ENCODE measurements at regions not wholly inside any gene's neighbourhood (a gene's known extent, or its start where the extent isn't known, plus 50 kb on each side); places are given as distances from the start of the nearest gene placed in this dataset.

DNA sequence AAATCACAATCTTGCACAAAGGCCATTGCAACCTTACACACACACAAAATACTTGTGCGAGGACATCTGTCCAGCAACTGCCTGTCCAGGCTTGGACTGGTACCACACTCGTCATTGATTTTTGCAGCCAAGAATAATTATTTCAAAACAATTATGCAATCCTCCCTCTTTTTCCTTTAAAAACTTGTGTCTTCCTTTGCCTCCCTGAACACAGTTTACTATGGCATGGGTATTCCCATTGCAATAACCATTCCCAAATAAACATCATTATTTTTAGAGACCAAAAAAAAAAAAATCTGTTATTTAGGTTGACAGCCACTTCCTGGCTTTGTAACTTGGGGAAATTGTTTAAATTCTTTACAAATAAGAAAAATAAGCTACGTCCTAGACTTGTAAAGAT lies 54.0 kb downstream of the C11orf91 start:
- ATAC-seq: no peak

GRCh38 chr11:33646168-33646567 lies 54.5 kb downstream of the C11orf91 start:
- ATAC-seq: no peak

DNA sequence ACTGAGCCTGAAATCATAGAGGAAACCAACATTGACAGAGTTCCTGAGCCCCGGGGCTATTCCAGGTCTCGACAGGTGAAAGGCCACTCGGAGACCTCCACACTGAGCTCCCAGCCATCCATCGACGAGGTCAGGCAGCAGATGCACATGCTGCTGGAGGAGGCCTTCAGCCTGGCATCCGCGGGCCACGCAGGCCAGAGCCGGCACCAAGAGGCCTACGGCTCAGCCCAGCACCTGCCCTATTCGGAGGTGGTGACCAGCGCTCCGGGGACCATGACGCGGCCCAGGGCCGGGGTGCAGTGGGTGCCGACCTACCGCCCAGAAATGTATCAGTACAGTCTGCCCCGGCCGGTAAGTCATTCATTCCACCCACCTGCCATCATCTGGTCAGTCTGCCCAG lies 54.9 kb downstream of the C11orf91 start:
- ATAC-seq: no peak

GRCh38 chr11:33643167-33643824 lies 57.3 kb downstream of the C11orf91 start:
- ATAC-seq: peak; percentile 27

GRCh38 chr11:33642461-33643166 lies 58.0 kb downstream of the C11orf91 start:
- ATAC-seq: peak; percentile 60

DNA sequence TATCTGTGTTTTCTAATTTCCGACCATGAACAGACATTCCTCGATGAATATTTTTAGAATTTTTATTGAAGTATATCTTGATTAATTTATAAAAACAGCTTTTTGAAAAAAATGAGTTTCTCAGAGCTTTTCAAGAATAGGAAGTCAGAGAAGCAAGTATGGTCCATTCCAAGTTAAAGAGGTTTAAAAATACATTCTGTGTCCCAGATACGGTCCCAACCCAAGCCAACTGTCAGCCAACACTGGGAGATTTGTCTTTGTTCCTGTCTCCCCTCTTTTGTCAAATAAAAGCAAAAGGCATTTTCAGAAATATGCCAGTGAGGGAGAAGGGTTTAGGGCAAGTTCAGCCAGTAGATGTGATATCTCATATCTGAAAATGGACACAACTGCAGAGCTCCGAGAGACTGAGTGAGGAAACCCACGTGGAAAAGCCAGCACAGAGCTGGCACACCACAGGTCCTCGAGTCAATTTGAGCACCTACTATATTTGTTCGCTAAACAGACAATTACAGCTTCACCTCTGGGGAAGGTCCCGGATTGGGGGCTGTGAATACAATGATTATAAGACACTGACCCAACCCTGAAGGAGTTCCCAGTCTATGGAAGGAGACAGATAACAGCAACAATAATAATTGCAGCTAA lies 59.8 kb downstream of the C11orf91 start:
- ATAC-seq: no peak

- ATAC-seq: no peak
Observed at GRCh38 chr11:33638608-33639007, 62.0 kb downstream of the C11orf91 start.

DNA sequence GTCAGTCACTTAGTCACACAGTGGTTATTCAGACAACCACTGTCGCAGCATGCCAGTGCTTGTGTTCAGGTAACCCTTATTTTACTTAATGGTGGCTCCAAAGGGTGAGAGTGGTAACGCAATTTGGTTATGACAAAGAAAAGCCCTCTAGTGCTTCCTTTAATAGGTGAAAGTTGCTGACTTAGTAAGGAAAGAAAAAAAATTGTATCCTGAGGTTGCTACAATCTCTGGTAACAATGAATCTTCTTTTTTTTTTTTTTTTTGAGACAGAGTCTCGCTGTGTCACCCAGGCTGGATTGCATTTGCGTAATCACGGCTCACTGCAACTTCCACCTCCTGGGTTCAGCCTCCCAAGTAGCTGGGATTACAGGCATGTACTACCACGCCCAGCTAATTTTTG lies 64.5 kb downstream of the C11orf91 start:
- ATAC-seq: peak; percentile 55

- no peak for ATAC-seq
Observed at GRCh38 chr11:33635161-33635560, 65.5 kb downstream of the C11orf91 start.

DNA sequence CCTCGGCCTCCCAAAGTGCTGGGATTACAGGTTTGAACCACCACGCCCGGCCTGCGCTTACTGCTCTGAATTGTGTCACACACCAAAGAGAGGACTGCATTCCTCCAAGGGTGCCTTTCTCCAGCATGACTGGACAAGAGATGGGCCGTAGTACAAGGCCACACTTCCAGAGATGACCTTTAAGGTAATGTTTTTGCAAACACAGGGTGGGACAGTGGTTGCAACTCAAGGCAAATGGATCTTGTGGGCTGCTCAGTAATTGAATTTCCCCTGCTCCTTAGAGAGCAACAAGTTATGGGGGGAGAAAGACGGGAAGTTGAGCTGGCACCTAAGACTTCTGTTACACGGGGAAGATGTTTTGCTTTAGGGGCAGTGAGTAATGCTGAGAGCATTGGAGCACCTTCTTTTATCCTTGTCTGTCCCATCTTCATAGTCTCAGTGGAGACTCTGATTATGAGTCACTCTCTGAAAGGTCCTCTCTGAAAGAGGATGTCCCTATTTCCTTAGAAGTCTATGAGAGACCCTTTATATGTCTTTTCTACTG lies 66.3 kb downstream of the C11orf91 start:
- ATAC-seq: peak; percentile 68

- ATAC-seq: peak; percentile 82
Observed at GRCh38 chr11:33633251-33634003, 67.2 kb downstream of the C11orf91 start.

DNA sequence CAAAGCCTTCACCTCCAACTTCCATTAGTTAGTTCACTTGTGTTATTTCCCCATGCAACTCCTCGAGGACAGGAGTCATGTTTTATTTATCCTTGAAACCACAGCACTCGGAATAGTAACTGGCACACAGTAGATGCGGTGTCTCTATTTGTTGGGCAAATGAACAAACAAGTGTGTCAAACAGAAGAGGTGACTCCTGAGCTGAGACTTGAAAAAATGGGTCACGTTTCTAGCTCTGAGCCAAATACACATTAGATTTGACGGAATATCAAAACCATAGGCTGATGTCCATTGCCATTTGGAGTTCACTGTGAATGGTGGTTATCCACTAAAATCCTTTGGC lies 68.9 kb downstream of the C11orf91 start:
- ATAC-seq: no peak

DNA sequence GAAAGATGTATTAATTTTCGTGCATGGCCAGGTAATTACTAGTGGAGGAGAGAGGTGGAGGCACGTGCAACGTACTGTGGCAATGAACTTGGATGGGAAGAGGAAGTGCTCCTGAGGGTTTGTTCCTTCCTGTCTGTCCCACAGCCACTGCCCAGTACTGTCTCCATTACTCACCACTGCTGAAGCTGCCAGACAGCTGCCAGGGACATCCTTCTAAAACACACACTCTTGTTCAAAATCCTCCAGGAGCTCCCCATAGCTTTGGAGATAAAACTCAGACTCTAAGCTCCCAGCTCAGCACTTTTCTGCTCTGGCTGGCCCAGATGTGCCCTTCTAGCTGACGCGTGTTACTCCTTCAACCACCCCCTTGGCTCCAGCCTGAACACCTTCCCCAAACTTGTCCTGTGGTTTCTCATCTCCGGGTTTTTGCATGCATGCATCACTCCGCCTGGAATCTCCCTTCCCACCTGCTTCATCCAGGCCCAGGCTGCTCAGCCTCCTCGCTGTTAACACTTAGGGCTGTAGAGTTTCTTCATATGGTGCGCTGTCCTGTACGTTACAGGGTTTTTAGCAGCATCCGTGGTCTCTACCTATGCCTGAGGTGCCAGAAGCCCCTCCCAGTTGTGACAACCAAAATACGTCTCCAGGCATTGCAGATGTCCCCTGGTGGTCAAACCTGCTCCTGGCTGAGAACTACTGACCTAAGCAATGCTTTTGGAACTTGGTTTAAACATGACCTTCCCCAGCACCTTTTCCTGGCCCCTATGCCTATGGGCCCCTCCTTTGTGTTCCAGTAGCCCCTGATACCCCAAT lies 69.5 kb downstream of the C11orf91 start:
- peak; percentile 49 for ATAC-seq

- ATAC-seq: no peak
Observed at GRCh38 chr11:33624083-33624482, 76.5 kb downstream of the C11orf91 start.

DNA sequence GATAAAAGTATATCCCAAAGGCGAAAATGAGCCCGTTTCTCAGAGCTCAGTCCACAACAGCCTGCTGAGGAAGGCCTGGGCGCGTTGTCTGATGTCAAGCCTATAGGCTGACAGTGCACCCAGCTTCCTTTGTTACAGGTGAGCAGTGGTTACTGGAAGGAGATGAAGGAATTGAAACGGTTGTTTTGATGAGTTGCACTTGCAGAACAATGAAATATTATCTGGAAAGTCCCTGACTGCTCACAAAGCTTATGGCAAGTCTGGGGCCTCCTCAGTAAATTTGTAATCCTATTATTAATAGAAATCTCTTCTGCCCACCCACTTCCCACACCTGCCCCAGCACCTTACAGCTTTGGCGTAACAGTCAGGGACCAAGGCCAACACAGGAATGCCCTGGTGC lies 77.8 kb downstream of the C11orf91 start:
- ATAC-seq: no peak

DNA sequence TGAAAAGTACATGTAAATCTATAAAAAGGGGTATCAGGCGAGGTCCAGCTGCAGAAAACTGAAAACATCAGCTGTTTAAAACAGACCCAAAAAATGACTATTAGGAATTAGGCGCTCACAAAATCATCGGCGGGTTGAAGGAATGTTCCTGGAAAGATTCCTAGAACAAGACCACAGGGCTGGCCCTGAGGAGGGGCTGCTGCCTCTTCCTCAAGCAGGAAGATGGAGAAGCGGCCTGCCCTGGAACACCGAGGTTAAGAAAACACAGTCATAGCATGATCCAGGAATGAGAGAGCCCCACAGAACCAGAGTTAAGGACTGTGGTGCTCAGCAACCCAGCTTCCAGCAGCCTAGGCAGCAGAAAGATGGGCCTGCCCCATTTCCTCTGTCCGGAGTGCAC lies 78.4 kb downstream of the C11orf91 start:
- no peak for ATAC-seq

DNA sequence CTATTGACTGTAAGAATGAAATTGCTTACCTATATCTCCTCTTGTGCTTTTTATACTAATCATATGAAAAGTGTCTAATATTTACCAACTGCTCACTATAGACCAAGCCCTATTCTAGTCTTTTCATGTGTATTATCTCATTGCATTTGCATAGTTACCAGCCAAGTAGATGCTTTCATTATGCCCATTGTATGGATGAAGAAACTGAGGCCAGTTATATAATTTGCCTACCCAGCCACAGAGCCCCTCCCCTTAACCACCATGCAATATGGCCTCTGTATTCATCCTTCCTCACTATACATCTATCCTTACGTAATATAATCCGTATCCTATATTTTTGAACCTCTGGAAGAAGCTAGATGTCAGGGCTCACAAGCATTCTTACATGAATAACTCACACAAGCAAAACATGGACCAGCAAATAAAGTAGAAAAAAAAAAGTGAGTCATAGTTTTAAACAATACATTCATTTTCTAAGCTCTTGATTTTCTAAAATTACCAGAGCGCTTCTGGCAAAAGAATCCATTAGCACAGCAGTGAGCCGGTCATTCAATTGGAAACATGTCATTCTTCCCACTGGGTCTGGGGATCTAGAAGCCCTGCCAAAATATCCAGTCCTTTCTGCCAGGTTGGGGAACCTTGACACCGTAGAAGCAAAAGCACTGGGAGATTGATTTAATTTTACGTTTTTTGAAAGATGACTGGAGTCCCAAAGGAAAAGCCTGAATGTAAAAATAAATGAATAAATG lies 80.0 kb downstream of the C11orf91 start:
- ATAC-seq: no peak

DNA sequence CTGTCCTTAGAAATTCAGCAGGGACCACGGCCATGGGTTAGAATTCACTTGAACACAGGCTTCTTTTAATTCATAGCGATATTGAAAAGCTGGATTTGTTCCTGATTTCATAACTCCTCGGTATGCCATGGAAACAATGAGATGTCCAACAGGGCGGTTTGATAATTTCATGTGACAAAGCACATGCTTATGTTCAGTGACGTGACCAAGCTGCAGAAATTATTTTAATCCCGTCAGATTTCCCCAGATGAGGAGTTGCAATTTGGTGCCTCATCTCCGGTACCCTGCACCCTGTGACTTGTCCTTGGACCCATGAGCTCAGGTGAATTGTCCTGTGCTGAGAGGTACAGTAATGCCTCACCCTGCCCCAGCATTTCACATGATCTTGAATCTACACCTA lies 81.7 kb downstream of the C11orf91 start:
- no peak for ATAC-seq

DNA sequence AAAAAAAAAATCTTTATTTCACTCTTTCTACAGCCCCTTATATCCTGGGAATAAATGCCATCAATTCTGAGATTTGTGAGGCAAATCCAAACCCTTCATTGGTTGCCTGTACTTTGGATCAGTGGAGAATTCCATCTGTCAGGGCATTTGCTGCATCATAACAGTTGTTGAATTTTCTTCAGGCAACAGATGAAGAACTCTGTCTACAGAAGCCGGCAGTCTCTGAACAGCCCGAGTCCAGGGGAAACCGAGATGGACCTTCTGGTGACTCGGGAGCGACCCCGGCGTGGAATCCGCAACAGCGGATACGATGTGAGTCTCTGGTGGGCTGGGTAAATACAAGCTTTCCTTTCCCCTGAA lies 82.3 kb downstream of the C11orf91 start:
- ATAC-seq: no peak

DNA sequence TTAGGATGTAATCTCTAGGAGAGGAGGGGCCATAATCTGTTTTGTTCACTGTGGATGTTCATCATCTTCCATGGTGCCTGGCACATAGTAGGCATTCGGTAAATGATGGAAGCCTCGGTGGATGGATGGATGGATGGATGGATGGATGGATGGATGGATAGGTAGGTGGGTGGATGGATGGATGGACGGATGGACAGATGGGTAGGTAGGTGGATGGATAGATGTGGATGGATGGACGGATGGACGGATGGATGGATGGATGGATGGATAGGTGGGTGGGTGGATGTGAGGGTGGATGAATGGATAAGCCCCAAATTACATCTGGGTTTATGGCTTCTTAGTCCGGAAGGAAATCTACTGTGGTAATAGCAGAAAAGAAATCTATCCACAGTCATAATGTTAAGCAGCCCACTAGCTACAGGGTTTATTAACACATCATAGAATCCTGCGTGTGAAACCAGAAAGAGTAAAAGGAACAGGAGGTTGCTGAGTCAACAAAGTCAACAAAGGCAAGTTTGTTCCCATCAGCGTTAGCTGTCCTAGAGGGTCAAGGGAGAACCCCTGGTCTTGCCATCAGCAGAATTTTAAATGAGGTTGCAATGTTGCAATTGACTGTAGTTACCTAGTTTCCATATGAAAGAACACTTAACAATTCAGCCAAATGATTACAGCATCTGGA lies 82.8 kb downstream of the C11orf91 start:
- ATAC-seq: peak; percentile 48

GRCh38 chr11:33616552-33616951 lies 84.1 kb downstream of the C11orf91 start:
- no peak for ATAC-seq
